Panc1 (cell line): ENCODE measurements at regions not wholly inside any gene's neighbourhood (a gene's known extent, or its start where the extent isn't known, plus 50 kb on each side); places are given as distances from the start of the nearest gene placed in this dataset.

ENCODE experiments used
- ATAC-seq: fragments of 200-7000 bp; cut with Tn5 transposase; 2 replicates; pipeline ENCODE4 v1.9.1; 2020; ENCODE audit warnings: mild to moderate bottlenecking, moderate library complexity
- BruUV-seq: library from RNA; stranded (reverse); fragments of 400-500 nt; replicated peaks from 2 replicates; lab custom pipeline; 2021; lab: Mats Ljungman, UMichigan
- CTCF ChIA-PET: fragments of 300-600 bp; sonication (Branson Sonifier 250); formaldehyde crosslinking; loops from one replicate; lab custom pipeline; 2022; ENCODE audit warnings: antibody characterized with exemption; lab: Charles Lee
- POLR2A ChIA-PET: fragments of 300-600 bp; sonication (Branson Sonifier 250); formaldehyde crosslinking; loops from one replicate; lab custom pipeline; 2022; ENCODE audit warnings: antibody characterized with exemption; lab: Charles Lee
- DNase-seq: peaks from one replicate; pipeline ENCODE4 v3.0.0-alpha.2; 2010; ENCODE audit warnings: low read depth, low spot score
- H3K27ac ChIP-seq: 2 replicates; pipeline ENCODE4 v1.5.1; 2011; ENCODE audit warnings: mild to moderate bottlenecking, low read length, inconsistent platforms
- H3K27me3 ChIP-seq: fragments of 200-500 bp; sonication (Bioruptor generic); 2 replicates; pipeline ENCODE4 v1.6.0; 2014; ENCODE audit warnings: low read length, inconsistent platforms; ENCODE audit not compliant: control insufficient read depth, insufficient read depth
- H3K36me3 ChIP-seq: fragments of 200-500 bp; sonication (Bioruptor generic); 2 replicates; pipeline ENCODE4 v1.5.1; 2014; ENCODE audit warnings: inconsistent platforms, mild to moderate bottlenecking, low read length, moderate library complexity; ENCODE audit not compliant: control insufficient read depth, insufficient read depth
- H3K4me1 ChIP-seq: 2 replicates; pipeline ENCODE4 v1.5.1; 2011; ENCODE audit warnings: inconsistent platforms, mild to moderate bottlenecking, low read length, moderate library complexity; ENCODE audit not compliant: control insufficient read depth, insufficient read depth
- H3K4me3 ChIP-seq, 2 experiments: 2 replicates each; pipeline ENCODE4 v1.5.1; 2011 to 2012; ENCODE audit warnings: low read depth in 2 of 2, low read length in 2 of 2, mild to moderate bottlenecking in 2 of 2, inconsistent platforms in 1 of 2, moderate library complexity in 1 of 2
- H3K9me3 ChIP-seq: fragments of 200-500 bp; sonication (Bioruptor generic); 2 replicates; pipeline ENCODE4 v1.5.1; 2014; ENCODE audit warnings: low read depth, mild to moderate bottlenecking, inconsistent platforms, low read length, moderate library complexity; ENCODE audit not compliant: control insufficient read depth, insufficient read depth
- POLR2AphosphoS5 ChIP-seq: IDR thresholded peaks from 2 replicates; pipeline ENCODE4 v1.6.1; 2012; ENCODE audit warnings: mild to moderate bottlenecking, low read depth, low read length, moderate library complexity
- SIN3A ChIP-seq: IDR thresholded peaks from 2 replicates; pipeline ENCODE4 v1.6.1; 2012; ENCODE audit warnings: low read depth, mild to moderate bottlenecking, low read length, moderate library complexity, borderline replicate concordance; ENCODE audit not compliant: insufficient read depth
- TCF7L2 ChIP-seq: IDR thresholded peaks from 2 replicates; pipeline ENCODE4 v1.6.1; 2011; ENCODE audit warnings: mild to moderate bottlenecking, low read depth, low read length, inconsistent platforms
- in situ Hi-C: cut with HindIII; loops from 2 replicates; pipeline ENCODE4 v1.10.0; 2016; ENCODE audit warnings: low sequenced_read_pairs, low pct_unique_long_range_greater_than_20kb
- intact Hi-C: fragments of 100-400 bp; cut with micrococcal nuclease; formaldehyde crosslinking; loops from one replicate; pipeline ENCODE4 v1.10.0; 2022; ENCODE audit not compliant: unreplicated experiment
- TF ChIP-seq, protein P1 (sequence below), 2 experiments: IDR thresholded peaks; 2 replicates each; pipeline ENCODE4 v1.6.1; 2011 to 2012; ENCODE audit warnings: low read depth in 2 of 2, control low read depth in 1 of 2, low read length in 1 of 2, mild to moderate bottlenecking in 1 of 2, moderate library complexity in 1 of 2; ENCODE audit not compliant: insufficient read depth in 1 of 2
- TF ChIP-seq, protein P2 (sequence below): fragments of 450-650 bp; IDR thresholded peaks from 2 replicates; pipeline ENCODE4 v1.5.1; 2017; ENCODE audit warnings: mild to moderate bottlenecking

DNA sequence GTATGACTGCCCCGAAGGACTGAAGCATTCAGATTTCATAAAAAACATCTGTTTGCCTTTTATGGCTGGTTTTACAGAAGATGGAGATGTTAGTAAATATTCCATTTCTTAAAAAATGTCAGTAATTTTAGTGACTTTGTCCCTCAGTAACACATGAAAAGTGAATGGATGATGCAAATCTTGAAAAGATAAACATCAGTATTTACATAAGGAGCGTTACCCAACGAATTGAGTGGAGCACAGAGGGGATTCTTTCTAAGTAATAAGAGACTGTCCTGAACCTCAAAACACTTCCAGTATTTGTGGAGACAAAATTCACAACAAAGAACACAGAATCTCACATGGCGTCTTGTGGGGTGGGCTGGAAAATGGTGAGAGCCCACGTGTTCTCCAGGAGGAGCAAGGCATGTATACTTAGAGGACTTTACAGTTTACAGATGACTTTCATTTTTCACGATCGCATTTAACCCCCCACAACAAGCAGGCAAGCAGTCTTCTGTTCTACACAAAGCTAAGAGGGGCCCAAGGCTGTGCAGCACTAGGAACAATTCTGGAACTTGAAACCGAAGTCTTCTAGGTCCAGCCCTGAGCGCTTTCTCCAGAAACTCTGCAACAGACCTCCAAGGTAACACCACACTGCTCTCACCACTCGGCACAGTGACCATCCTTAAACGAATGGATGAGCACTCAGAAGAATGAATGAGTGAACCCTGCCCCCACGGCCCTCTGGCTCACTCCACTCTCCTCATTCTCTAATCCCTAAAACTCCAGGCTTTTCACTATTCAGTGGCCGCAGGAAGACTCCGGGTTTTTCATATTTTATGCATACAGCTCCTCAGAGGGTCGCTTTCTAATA, 709.8 kb downstream of the UQCRFS1 start:
- DNase-seq (no peak), ATAC-seq (no peak)
- no peaks in the 10 kb centered on the region for H3K9me3 ChIP-seq
- intact Hi-C loops (no loop called here), in situ Hi-C loops (no loop called here)
- no peaks in the 10 kb centered on the region for H3K27me3 ChIP-seq
- no peak overlapping the region for H3K4me3 ChIP-seq
- no TSS peak for BruUV-seq
- ChIA-PET POLR2A (no interaction called here), CTCF (no interaction called here)
- no peaks in the 10 kb centered on the region for H3K36me3 ChIP-seq
- TF ChIP-seq, protein P1, sequence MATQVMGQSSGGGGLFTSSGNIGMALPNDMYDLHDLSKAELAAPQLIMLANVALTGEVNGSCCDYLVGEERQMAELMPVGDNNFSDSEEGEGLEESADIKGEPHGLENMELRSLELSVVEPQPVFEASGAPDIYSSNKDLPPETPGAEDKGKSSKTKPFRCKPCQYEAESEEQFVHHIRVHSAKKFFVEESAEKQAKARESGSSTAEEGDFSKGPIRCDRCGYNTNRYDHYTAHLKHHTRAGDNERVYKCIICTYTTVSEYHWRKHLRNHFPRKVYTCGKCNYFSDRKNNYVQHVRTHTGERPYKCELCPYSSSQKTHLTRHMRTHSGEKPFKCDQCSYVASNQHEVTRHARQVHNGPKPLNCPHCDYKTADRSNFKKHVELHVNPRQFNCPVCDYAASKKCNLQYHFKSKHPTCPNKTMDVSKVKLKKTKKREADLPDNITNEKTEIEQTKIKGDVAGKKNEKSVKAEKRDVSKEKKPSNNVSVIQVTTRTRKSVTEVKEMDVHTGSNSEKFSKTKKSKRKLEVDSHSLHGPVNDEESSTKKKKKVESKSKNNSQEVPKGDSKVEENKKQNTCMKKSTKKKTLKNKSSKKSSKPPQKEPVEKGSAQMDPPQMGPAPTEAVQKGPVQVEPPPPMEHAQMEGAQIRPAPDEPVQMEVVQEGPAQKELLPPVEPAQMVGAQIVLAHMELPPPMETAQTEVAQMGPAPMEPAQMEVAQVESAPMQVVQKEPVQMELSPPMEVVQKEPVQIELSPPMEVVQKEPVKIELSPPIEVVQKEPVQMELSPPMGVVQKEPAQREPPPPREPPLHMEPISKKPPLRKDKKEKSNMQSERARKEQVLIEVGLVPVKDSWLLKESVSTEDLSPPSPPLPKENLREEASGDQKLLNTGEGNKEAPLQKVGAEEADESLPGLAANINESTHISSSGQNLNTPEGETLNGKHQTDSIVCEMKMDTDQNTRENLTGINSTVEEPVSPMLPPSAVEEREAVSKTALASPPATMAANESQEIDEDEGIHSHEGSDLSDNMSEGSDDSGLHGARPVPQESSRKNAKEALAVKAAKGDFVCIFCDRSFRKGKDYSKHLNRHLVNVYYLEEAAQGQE (IDR thresholded peaks at IDR 0.05; ENCODE audit: insufficient read depth in 1 of 2, low read depth in 2 of 2, low read length in 1 of 2): no peak
- no peak for TF ChIP-seq POLR2AphosphoS5
- no peak for TF ChIP-seq SIN3A
- TF ChIP-seq, protein P2, sequence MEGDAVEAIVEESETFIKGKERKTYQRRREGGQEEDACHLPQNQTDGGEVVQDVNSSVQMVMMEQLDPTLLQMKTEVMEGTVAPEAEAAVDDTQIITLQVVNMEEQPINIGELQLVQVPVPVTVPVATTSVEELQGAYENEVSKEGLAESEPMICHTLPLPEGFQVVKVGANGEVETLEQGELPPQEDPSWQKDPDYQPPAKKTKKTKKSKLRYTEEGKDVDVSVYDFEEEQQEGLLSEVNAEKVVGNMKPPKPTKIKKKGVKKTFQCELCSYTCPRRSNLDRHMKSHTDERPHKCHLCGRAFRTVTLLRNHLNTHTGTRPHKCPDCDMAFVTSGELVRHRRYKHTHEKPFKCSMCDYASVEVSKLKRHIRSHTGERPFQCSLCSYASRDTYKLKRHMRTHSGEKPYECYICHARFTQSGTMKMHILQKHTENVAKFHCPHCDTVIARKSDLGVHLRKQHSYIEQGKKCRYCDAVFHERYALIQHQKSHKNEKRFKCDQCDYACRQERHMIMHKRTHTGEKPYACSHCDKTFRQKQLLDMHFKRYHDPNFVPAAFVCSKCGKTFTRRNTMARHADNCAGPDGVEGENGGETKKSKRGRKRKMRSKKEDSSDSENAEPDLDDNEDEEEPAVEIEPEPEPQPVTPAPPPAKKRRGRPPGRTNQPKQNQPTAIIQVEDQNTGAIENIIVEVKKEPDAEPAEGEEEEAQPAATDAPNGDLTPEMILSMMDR: no peak
- no peak for TF ChIP-seq TCF7L2
- H3K27ac ChIP-seq: no peak overlapping the region
- no peaks in the 10 kb centered on the region for H3K4me1 ChIP-seq

DNA sequence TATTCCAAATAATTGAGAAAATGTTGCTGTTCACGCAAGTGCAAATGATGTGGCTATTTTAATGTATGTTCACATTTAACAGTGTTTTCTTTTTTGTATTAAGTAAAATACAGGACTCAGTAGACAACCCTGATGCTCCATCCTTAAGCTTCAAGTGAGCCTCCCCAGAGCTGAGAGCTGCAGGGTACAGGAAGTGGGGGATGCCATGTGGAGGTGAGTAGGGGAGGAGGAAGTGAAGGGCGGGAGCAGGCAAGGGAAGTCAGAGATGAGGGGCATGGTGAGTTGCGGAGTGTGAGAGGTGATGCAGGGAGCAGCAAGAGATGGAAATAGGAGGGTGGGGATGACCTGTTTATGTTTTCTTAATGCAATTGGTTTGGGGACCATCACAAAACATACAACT, 711.0 kb downstream of the UQCRFS1 start:
- intact Hi-C loops: no loop called here

More for the DNA sequence above, 711.0 kb downstream of the UQCRFS1 start:
- H3K4me3 ChIP-seq: no peak overlapping the region
- in situ Hi-C loops: no loop called here
- no peaks in the 10 kb centered on the region for H3K4me1 ChIP-seq
- H3K36me3 ChIP-seq: no peaks in the 10 kb centered on the region
- no peak for DNase-seq
- ChIA-PET POLR2A (no interaction called here), CTCF (no interaction called here)
- no peaks in the 10 kb centered on the region for H3K27me3 ChIP-seq
- TF ChIP-seq SIN3A (no peak), TCF7L2 (no peak), POLR2AphosphoS5 (no peak)
- TF ChIP-seq, protein P1 (IDR thresholded peaks at IDR 0.05; ENCODE audit: insufficient read depth in 1 of 2, low read depth in 2 of 2, low read length in 1 of 2): no peak
- TF ChIP-seq, protein P2: no peak
- ATAC-seq: no peak
- H3K27ac ChIP-seq: no peak overlapping the region
- H3K9me3 ChIP-seq: no peaks in the 10 kb centered on the region
- no TSS peak for BruUV-seq
